PC-3 (cell line): ENCODE measurements at regions not wholly inside any gene's neighbourhood (a gene's known extent, or its start where the extent isn't known, plus 50 kb on each side); places are given as distances from the start of the nearest gene placed in this dataset.

Experiments used
- ATAC-seq: fragments of 200-7000 bp; cut with Tn5 transposase; 2 replicates; pipeline ENCODE4 v1.9.1; 2020; ENCODE audit warnings: mild to moderate bottlenecking, moderate library complexity
- BruUV-seq: library from RNA; stranded (reverse); fragments of 400-500 nt; replicated peaks from 2 replicates; lab custom pipeline; 2021; lab: Mats Ljungman, UMichigan
- CTCF ChIA-PET: fragments of 300-600 bp; sonication (Branson Sonifier 250); formaldehyde crosslinking; loops from one replicate; lab custom pipeline; 2022; ENCODE audit warnings: antibody characterized with exemption; lab: Charles Lee
- POLR2A ChIA-PET: fragments of 300-600 bp; sonication (Branson Sonifier 250); formaldehyde crosslinking; loops from one replicate; lab custom pipeline; 2022; ENCODE audit warnings: antibody characterized with exemption; ENCODE audit not compliant: unreplicated experiment; lab: Charles Lee
- DNase-seq: peaks from one replicate; pipeline ENCODE4 v3.0.0-alpha.2; 2015
- H2AFZ ChIP-seq: fragments of 300-600 bp; sonication (generic); 2 replicates; pipeline ENCODE4 v1.6.0; 2016; ENCODE audit warnings: antibody characterized with exemption, low read length
- H3F3A ChIP-seq: fragments of 300-600 bp; sonication (generic); one replicate; pipeline ENCODE4 v1.6.0; 2017; ENCODE audit warnings: antibody characterized with exemption, low read length, control low read depth, mild to moderate bottlenecking; ENCODE audit not compliant: unreplicated experiment
- H3K27ac ChIP-seq: fragments of 300-600 bp; sonication (generic); 2 replicates; pipeline ENCODE4 v1.5.1; 2016; ENCODE audit warnings: mild to moderate bottlenecking, low read length
- H3K27me3 ChIP-seq: fragments of 300-600 bp; sonication (generic); 2 replicates; pipeline ENCODE4 v1.6.1; 2016; ENCODE audit warnings: low read length, mixed read lengths
- H3K36me3 ChIP-seq: fragments of 300-600 bp; sonication (generic); 2 replicates; pipeline ENCODE4 v1.6.1; 2016; ENCODE audit warnings: low read depth, mixed run types, low read length, mixed read lengths
- H3K4me1 ChIP-seq: fragments of 300-600 bp; sonication (generic); 2 replicates; pipeline ENCODE4 v1.5.1; 2016; ENCODE audit warnings: low read length; ENCODE audit not compliant: insufficient read depth
- H3K4me2 ChIP-seq: fragments of 300-600 bp; sonication (generic); 2 replicates; pipeline ENCODE4 v1.6.0; 2016; ENCODE audit warnings: low read length
- H3K4me3 ChIP-seq: fragments of 300-600 bp; sonication (generic); 2 replicates; pipeline ENCODE4 v1.5.1; 2016; ENCODE audit warnings: mild to moderate bottlenecking, low read length, mixed read lengths
- H3K79me2 ChIP-seq: fragments of 300-600 bp; sonication (generic); 2 replicates; pipeline ENCODE4 v1.6.1; 2017; ENCODE audit warnings: low read length, mixed read lengths
- H3K9ac ChIP-seq: fragments of 300-600 bp; sonication (generic); 2 replicates; pipeline ENCODE4 v1.6.0; 2016; ENCODE audit warnings: mild to moderate bottlenecking, low read length
- H3K9me2 ChIP-seq: fragments of 300-600 bp; sonication (generic); replicated peaks from 2 replicates; pipeline ENCODE4 v1.6.1; 2016; ENCODE audit warnings: mixed run types, low read length, mixed read lengths
- H3K9me3 ChIP-seq: fragments of 300-600 bp; sonication (generic); 2 replicates; pipeline ENCODE4 v1.6.1; 2016; ENCODE audit warnings: low read length, mixed read lengths
- H4K20me1 ChIP-seq: fragments of 300-600 bp; sonication (generic); 2 replicates; pipeline ENCODE4 v1.6.1; 2016; ENCODE audit warnings: low read length, mixed read lengths
- CTCF ChIP-seq: fragments of 300-600 bp; sonication (generic); conservative IDR thresholded peaks from 2 replicates; pipeline ENCODE4 v1.5.1; 2017; ENCODE audit warnings: antibody characterized with exemption, low read depth, mild to moderate bottlenecking, low read length
- EZH2 ChIP-seq: fragments of 300-600 bp; sonication (generic); IDR thresholded peaks from one replicate; pipeline ENCODE4 v1.6.1; 2017; ENCODE audit warnings: antibody characterized with exemption, mild to moderate bottlenecking, low read length; ENCODE audit not compliant: unreplicated experiment
- EZH2phosphoT487 ChIP-seq: fragments of 300-600 bp; sonication (generic); IDR thresholded peaks from 2 replicates; pipeline ENCODE4 v1.6.1; 2018; ENCODE audit warnings: mild to moderate bottlenecking, antibody characterized with exemption, low read length, borderline replicate concordance
- intact Hi-C: fragments of 100-400 bp; cut with micrococcal nuclease; formaldehyde crosslinking; loops from 2 replicates; pipeline ENCODE4 v1.9.0; 2023

GRCh38 chr12:67843257-67843656 lies 146.0 kb upstream of the IFNG-AS1 start:
- Histone ChIP-seq H2AFZ (no peak overlapping the region), H3K9me2 (no peaks in the 10 kb centered on the region), H3K27ac (no peak overlapping the region), H3K79me2 (no peaks in the 10 kb centered on the region), H4K20me1 (no peaks in the 10 kb centered on the region), H3K27me3 (no peaks in the 10 kb centered on the region), H3K9me3 (0 out of 2 replicates have a peak, but pooled peaks cover 3% of the 10 kb centered on the region), H3K36me3 (no peaks in the 10 kb centered on the region), H3K4me2 (no peak overlapping the region), H3K4me1 (no peaks in the 10 kb centered on the region), H3K9ac (no peak overlapping the region), H3K4me3 (no peak overlapping the region), H3F3A (no peaks in the 10 kb centered on the region)
- DNase-seq (no peak), ATAC-seq (no peak)
- no peak for TF ChIP-seq EZH2
- TF ChIP-seq CTCF, result no peak
- TF ChIP-seq EZH2phosphoT487, result no peak
- BruUV-seq, result no TSS peak
- intact Hi-C loops, result no loop called here
- ChIA-PET POLR2A (no interaction called here), CTCF (no interaction called here)

GRCh38 chr12:67852701-67853100 lies 136.5 kb upstream of the IFNG-AS1 start:
- no peaks in the 10 kb centered on the region for H3K4me1 ChIP-seq
- no peak overlapping the region for H3K4me2 ChIP-seq
- no peaks in the 10 kb centered on the region for H3K36me3 ChIP-seq
- no peak for DNase-seq
- no peak overlapping the region for H3K9ac ChIP-seq
- no peaks in the 10 kb centered on the region for H3K27me3 ChIP-seq
- ATAC-seq, result no peak
- no TSS peak for BruUV-seq
- intact Hi-C loops, result no loop called here
- H3K9me3 ChIP-seq, result no peaks in the 10 kb centered on the region
- H4K20me1 ChIP-seq, result no peaks in the 10 kb centered on the region
- CTCF ChIA-PET, result interaction anchor here (0.7 kb wide), 1 partner anchor 25 kb away, joined by 3 read pairs; no protein-coding TSS in a partner anchor
- no peak overlapping the region for H3K27ac ChIP-seq
- POLR2A ChIA-PET, result no interaction called here
- no peaks in the 10 kb centered on the region for H3F3A ChIP-seq
- no peak overlapping the region for H2AFZ ChIP-seq
- H3K9me2 ChIP-seq, result no peaks in the 10 kb centered on the region
- H3K4me3 ChIP-seq, result no peak overlapping the region
- H3K79me2 ChIP-seq, result no peaks in the 10 kb centered on the region
- no peak for TF ChIP-seq CTCF
- no peak for TF ChIP-seq EZH2
- TF ChIP-seq EZH2phosphoT487, result no peak

- CTCF ChIA-PET, result no interaction called here
Observed at GRCh38 chr12:67853204-67853603, 136.0 kb upstream of the IFNG-AS1 start.

More at GRCh38 chr12:67853204-67853603, 136.0 kb upstream of the IFNG-AS1 start:
- ATAC-seq (no peak), DNase-seq (no peak)
- H3K79me2 ChIP-seq, result no peaks in the 10 kb centered on the region
- no peaks in the 10 kb centered on the region for H4K20me1 ChIP-seq
- no peak overlapping the region for H2AFZ ChIP-seq
- H3K4me3 ChIP-seq, result no peak overlapping the region
- intact Hi-C loops, result no loop called here
- H3K36me3 ChIP-seq, result no peaks in the 10 kb centered on the region
- POLR2A ChIA-PET, result no interaction called here
- no peaks in the 10 kb centered on the region for H3K9me3 ChIP-seq
- no peak overlapping the region for H3K9ac ChIP-seq
- no peaks in the 10 kb centered on the region for H3K9me2 ChIP-seq
- no peaks in the 10 kb centered on the region for H3K4me1 ChIP-seq
- no peak overlapping the region for H3K4me2 ChIP-seq
- H3K27me3 ChIP-seq, result no peaks in the 10 kb centered on the region
- H3K27ac ChIP-seq, result no peak overlapping the region
- no peaks in the 10 kb centered on the region for H3F3A ChIP-seq
- TF ChIP-seq CTCF, result no peak
- no TSS peak for BruUV-seq
